HG03095 (cell line): ENCODE measurements at regions not wholly inside any gene's neighbourhood (a gene's known extent, or its start where the extent isn't known, plus 50 kb on each side); places are given as distances from the start of the nearest gene placed in this dataset.

Source experiments
- ATAC-seq: cut with Tn5 transposase; IDR thresholded peaks from one replicate; pipeline ENCODE4 v1.9.1; 2021; ENCODE audit warnings: moderate library complexity; ENCODE audit not compliant: unreplicated experiment

DNA sequence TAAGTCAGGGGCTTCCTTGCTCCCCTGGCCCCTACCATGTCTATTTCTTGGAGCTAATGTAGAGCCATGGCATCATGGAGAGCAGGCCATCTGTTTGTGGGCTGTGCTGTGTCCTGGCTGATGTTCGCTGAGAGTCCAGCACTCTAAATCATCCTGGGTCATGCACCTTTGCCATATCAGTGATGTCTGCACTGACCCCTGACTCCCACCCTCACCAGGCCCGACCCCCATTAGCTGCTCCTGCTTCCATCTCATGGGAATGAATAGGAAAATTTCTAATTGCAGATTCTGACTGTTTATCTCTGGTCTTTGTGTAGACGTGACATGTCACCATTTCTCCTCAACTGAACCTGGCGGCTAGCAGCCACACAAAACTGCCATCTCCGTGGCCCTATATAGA lies 236.9 kb downstream of the NSG2 start:
- ATAC-seq = no peak

DNA sequence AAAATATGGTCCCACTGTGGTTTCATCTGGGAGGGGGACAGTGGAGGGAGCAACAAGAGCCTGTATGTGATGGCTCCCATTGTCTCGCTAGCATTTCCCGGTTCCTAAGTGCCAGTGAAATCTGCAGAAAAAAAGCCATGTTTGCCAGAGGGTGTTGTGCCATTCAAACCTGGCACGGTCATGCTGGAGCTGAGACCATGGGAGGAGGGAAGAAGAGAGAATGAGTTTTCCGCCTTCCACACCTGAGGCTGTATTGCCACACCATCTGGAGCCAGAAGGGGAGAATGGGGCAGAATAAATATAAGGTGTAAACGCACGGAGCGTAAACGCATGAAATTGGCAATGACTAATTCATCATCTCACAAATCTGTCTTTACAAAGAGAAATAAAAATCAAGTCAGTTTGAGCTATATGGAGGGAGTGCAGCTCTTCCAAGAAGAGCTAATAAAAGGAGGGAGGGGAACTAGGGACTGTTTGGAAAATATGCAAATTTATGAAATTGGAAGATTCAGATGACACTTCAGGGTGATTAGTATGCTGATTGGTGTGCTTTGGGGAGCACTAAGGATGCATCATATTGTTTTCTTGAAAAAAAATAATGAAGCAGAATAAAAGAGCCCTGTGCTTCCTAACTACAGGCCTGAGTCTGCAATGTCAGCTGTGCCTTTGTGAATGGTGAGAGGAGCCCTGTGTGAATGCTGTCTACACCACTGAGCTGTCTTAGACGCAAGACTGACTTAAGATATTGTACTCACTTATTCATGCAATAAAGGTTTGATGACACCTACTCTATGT lies 237.9 kb downstream of the NSG2 start:
- no peak for ATAC-seq

DNA sequence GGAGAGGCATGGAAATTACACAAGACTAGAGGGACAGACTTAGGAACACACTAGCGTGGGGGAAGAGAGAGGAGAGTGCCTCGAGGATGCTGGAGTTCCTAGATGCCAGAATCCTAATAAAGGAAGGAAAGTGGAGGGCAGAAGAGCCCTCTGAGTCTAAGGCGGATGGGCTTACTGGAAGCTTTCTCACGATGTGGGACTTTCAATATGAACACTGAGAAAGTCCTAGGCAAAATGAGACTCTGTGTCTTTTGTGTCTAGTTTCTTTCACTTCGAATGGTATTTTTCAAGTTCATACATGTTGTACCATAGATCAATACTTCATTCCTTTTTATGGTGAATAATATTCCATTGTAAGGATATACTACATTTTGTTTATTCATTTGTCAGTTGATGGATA lies 239.4 kb downstream of the NSG2 start:
- ATAC-seq = peak; percentile 81

DNA sequence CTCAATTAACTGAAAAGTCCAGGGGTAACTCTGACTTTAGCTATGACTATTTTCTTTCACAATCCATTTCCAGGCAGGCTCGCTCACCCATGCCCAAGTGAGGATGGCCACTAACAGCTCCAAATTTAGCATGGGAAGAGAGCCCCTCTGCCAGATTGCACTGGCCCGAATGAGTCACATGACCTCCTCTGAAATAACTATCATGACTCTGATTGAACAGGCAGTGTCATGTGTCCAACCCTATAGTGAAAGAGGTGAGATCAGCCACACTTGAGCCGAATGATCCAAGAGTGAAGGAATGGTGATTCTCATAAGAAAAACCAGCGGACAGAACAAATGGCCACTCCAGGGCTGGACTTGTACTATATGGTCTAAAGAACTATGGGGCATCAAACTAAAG lies 242.3 kb downstream of the NSG2 start:
- ATAC-seq = no peak

DNA sequence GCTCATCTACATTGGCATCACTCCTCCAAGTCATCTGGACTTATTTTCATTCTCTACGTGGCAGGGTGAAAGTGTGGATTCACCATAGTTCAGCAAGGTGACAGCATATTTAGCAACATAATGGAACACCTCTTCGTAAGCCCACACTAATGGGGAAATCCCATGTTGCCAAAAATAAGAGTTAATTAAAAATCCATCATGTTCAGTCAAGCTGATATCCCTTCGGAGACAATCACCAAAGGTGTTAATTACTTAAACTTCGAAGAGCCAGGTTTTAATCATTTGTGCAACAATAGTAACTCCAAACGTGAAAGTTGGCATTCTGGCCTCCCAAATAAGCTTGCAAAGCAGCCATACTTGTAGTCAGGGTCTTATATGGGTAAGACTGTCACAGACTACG lies 242.9 kb downstream of the NSG2 start:
- no peak for ATAC-seq

DNA sequence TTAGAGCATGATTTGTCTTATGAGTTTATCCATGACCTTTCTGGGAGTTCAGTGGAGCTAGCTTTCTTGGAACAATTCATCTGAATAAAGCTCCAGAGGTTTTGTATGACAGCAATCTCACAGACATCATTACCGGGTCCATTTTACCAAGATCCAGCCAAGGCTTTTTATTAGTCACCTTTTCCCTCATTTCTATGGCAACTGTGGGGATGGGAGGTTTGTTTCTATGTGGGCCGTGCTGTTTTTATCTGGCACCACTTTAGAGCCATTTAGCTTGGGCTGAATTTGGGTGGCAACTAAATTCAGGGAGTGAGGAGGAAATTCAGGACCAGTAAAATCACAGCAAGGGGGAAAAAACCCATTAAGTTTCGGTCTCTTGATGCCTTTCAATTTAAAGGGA lies 245.7 kb downstream of the NSG2 start:
- no peak for ATAC-seq

DNA sequence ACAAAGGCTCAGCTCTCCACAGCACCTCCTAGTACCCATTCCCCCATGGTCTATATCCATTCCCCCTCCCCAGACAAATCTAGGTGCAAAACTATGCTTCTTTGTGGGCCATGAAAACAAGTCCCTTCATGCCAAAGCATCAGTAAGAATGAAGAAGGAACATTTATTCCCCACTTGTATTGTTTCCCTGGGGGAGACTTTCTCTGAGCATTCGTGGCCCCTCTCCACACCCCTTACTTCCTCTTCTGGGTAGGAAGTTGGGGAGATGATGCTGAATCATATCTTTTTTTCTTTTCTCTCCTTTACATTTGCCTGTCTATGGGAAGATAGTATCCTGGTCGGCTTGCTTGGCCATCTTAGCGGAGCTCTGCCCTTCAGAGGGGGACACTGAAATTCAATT lies 246.8 kb downstream of the NSG2 start:
- no peak for ATAC-seq

DNA sequence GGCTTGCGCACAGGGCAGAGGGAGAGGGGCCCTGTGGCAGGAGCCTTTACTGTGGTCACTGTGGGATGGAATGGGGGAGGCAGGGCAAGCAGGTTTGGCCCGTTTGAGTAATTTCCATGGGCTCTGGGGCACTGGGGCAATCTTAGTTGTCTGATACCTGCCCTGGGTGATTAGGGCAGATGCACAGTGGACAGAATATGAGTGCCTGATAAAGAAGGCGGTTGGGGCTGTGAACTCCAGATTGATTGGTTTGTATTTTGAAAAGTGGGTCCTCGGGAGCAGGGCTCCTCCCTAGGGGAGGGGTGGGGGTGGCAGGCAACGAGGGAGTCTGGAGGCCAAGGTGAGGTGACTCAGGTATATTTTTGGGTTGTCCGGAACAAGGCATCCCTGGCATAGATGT lies 247.5 kb downstream of the NSG2 start:
- ATAC-seq = no peak

DNA sequence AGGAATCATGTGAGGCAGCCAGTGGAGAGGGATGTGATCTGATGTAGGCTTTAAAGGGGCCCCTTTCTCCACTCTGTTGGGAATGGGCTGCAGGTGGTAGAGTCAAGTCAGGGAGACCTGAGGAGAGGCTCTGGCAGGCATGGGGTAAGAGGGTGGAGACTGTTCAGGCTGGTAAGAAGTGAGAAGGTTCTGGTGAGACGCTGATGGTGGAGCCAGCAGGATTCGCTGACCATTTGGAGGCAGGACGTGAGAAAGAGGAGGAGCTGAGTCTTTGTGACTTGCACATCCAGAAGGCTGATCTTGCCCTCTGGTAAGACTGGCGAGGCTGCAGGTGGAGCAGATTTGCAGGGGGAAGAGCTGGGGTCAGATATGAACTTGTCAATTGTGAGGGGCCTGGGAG lies 248.0 kb downstream of the NSG2 start:
- no peak for ATAC-seq

DNA sequence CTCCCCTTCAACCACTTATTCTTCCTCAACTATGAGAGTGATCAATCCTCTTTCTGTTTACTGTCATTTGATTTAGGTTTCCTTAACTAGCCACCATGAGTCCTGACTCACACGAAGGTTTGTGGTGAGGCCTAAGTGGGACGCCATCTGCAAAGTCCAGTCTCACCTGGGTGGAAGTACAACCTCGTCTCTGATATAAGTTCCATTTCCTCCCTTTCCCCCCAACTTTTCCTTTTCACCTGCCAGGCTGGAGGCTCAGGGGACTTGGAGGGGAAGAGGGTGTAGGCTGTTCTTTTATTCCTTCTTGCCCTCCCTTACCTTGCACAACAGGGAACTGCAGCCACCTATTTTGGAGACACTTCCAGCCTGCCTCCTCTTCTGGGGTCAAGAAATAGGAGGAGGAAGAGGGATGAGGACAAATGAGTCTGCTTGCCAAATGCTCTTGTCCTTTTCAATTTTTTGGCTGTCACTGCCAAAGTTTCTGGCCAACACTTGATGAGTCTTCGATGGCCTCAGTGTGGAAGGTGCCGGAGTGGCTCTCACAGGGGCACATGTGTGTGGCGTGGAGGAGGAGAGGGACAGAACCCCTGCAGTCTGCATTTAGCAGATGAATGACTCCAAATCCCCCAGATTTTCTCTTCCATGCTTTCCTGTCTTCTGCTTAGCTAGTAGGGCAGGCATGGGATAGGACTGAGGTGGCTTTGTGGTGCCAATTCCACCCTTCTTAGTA lies 249.6 kb downstream of the NSG2 start:
- ATAC-seq = no peak

DNA sequence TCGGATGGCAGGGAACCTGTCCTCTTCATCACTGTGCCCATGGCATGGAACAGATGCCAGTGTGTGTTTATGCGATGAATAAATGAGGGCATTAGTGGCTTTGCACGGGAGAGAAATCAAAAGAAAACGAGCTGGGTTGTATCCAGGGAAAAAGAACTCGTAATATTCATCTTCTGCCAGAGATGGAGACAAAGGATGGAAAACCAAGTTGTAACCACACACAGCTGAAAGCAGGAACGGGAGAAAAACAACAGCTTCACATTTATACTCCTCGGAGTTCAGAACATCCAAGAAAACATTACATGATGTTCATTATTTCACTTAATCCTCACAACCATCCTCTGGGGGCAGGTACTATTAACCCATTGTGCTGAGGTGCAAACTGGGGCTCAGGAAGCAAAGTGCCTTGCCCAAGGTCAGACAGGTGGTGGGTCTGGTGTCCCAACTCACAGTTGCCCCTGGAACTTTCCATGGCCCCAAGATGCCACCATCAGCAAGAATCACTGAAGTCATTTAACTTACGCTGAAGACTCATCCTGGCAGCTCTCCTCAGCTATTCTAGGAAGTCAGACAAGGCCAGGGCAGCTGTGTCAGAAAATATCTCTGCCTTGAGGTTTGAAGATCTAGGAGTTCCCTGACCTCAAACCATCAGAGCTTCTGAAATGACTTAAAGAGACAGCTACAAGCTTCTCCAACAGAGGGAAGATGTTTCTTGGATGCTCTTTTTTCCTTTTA lies 250.4 kb downstream of the NSG2 start:
- ATAC-seq = no peak

DNA sequence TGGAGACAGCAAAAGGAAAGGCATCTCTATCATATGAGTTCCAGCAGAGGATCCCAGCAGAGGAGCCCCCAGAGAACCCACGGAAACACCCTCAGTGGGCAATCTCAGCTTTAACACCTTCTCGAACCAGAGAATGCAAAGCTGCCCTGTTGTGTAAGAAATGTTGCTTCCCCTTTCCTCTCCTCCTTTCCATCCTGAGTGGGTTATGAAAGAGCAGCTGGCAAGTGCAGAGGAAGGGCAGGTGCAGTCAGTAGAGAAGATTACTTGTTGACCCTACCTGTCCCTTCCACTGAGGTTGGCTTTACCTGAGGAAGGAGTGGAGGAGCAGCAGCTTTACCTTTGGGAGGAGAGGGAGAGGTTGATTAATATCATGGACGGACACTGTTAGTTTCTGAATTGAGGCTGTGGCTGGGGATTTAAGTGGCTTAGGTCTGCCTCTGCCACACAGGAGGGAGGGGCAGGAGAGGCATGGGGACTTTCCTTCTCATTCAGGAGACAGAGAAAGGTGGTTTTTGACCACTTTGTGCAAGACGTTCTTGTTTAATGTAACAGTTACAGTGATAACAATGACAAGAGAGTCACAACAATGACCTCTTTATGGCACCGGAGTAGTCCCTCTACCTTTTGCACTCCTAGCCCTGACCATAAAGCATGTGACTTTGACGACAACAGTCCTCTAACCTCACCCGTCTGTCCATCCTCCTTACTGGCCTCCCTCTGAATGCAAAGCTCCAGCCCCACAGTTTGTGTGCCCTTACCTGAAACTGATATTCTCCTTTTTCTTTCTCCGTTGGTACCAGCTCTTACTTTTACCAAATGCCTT lies 254.8 kb downstream of the NSG2 start:
- no peak for ATAC-seq

DNA sequence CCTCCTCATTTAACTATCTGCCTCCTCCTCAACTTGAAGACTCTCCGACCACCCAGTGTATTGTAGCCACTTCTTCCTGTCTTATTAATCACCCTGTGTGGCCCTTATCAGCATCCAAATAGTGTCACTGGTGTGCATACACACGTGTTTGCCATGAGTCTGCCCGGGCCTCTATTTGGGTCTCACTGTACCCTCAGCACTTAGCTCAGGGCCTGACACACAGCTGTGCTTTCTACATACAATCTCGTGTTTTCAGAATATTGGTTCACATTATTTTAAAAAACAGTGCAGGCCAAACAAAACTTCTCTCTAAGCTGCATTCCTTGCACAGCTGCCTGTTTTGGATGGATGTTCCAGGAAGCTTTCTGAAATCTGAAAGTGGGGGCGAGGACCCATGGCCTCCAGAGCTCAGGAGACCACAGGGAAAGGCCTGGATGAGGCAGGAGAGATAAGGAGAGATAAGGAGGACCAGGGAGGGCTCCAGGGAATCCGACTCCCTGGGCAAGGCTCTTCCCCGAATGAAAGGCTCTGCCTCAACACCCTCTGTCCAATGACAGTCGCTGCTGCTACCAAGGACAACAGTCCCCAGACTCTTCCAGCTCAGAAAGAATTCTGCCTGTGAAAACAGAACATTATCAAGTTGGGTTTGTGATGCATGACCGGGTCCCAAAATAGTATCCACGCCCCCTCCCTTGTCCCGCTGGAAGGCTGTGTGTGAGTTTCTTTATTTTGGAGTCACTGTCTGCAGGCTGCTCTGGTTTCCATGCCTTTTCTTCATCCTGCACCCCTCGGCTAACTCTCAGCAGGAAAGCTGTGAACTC lies 255.6 kb downstream of the NSG2 start:
- no peak for ATAC-seq

DNA sequence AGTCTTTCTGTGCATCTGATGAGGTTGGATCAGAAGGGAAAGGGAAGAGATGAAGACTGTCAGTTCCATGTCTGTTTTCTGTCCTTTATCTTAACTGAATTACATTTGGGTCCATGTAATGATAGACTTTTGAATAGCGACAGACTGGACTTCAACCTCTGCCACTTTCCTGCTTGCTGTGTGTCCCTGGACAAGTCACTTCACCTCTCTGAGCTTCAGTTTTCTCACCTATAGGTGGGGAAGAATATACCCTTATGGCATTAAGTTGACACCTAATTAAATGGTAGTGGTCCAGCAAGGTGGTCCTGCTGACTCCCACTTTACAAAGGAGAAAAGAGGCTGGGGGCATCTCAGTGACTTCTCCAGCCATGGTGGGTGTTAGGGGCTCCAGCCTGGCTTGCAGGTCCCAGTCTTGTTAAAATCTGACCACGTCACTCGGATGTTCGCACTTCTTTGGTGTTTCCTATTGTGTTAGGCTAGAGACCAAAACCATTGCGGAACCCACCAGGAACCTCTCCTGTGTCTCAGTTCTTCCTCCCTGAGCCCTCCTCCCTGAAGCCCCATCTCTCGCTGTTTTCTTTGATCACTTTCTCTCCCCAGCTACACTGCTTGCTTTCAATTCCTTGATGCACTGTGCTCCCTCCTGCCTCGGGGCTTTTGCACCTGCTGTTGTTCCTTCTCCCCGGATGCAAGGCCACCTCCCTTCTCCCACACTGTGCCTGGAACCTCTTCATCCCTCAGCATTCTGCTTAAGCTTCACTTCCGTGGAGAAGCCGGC lies 256.5 kb downstream of the NSG2 start:
- ATAC-seq = no peak

DNA sequence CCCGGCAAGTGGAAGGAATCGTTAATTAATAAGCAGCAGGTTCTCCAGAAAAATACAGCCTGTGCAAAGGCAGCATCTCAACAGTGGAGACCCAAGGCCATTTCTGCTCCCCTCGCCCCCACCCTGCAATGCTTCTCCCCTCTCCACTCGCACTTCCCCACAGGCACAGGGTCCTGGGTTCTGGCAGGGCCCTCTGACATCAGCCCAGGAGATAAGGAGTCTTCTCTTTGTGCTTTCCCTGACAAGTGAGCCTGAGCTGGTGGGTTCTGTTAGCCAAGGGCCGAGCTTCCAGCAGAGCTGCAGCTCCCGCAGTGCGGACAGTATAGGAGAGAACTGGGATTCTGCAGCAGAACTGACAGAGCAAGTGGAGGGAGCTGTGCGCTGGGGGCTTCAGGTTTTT lies 257.5 kb downstream of the NSG2 start:
- ATAC-seq = no peak

DNA sequence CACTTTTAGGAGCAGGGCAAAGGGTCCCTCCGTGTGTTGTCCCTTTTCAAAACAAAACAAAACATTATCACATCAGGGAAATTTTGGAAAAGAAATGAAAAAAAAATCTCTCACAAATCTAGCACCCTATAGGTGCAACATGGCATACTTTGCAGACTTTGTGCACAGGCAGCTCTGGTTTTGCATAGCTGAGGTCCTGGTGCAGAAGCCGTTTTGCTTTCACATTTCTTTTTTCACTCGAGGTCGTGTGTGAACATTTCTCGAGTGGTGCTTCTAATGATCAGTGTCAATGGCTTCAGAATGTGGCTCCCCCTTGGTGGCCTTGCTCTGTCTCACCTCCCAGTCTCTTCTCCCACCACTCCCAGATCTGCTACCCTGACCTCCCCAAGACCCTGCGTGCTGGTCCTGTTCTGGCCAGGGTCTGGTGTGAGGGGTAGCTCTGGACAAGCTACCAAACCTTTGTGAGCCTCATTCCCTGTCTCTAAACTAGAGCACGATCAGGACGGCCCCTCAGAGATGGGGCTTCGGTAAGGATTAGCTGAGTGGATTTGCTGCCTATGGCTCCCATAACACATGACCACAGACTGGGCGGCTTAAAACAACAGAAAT lies 258.0 kb downstream of the NSG2 start:
- ATAC-seq = no peak

DNA sequence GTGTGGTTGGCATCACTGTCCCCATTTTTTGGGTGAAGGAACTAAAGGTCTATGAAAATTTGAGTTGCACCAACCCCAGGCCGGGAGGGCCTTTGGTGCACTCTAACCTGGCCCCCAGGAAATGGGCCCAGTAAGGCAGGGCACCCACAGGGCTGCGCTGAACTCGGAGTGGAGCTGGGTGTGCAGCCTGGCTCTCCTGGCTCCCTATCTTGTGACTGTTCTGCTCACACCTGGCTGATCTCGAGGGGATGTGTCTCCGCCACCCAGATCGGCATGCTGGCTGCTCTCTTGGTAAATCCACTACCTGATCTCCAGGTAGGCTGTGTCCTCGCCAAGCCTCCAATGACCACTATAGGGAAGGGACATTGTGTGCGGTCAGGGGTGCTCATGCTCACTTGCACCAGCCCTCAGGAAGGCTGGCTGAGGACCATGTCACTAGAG lies 259.8 kb downstream of the NSG2 start:
- no peak for ATAC-seq

DNA sequence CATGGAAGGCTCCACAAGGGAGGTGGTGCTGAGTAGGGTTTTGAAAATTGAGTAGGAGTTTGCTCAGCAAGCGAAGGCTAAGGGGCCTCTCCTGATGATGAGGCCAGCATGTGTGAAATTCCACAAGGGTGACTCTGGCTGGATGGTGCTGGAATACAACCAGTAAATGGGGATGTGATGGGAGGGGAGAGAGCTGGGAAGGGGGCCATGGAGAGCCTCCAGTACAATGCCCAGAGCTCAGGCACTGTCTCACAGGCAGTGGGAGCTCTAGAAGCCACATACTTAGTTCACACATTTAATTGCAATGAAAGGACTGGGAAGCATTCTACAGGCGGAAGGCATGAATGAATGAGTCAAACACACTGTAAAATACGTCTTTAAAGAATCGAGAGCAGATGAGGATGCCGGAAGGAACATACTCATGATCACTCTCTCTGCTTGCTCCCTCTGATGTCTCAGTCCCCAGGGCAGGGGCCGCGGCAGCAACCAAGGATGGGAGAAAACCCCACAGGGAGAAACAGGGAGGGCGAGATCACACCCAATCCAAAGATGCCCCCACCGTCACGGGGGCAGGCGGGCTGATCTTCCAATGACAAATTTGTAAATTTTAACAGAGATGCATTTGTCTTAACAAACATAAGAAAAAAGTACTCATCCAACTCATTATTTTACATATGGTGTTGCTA lies 261.0 kb downstream of the NSG2 start:
- no peak for ATAC-seq
